Gastrocnemius medialis (tissue), 4 donors: ENCODE measurements at regions not wholly inside any gene's neighbourhood (a gene's known extent, or its start where the extent isn't known, plus 50 kb on each side); places are given as distances from the start of the nearest gene placed in this dataset.

Experiments used
- POLR2A ChIP-seq, 2 donors: fragments of 450-650 bp; IDR thresholded peaks; one replicate each; pipeline ENCODE4 v1.6.1; 2017; ENCODE audit warnings: antibody characterized with exemption in 2 of 2, mild to moderate bottlenecking in 2 of 2, moderate library complexity in 2 of 2
- TF ChIP-seq, protein P1 (sequence below), 5 experiments: fragments of 450-650 bp in 3 of 5; fragments of 200-600 bp in 2 of 5; sonication (generic) in 2 of 5; IDR thresholded peaks in 4 of 5; conservative IDR thresholded peaks in 1 of 5; 1 replicate in 4 of 5; 2 replicates in 1 of 5; pipeline ENCODE4 v1.5.1; 2016 to 2019; ENCODE audit warnings: antibody characterized with exemption in 5 of 5, mild to moderate bottlenecking in 3 of 5, moderate library complexity in 3 of 5

DNA sequence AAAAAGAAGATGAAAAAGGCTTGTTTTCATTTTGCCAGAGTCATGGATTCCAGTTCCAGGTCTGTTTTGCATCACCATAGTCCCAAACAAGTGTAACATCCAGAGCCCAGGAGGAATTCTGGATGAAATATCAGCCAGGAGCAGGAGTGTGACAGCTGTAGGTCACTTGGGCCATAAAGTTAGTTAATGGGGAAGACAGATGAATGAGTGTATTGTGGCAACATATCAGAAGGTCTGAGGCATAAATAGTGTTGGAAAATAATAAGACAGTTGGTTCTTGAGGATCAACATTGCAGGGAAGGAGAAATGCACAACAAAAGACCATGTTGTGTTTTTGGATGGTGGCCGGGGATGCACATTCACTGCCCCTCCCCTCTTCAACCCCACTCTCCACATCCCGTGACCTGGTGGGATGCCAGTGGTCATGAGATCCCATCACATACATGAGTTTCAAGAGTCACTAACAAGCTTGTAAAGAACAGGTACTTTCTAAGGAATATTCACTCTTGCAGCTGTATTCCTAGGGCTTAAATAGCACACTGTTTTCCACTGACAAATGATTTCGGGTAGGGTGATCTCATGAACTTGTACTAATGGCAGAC is 83.1 kb upstream of the IGFBP7 start:
- TF ChIP-seq, protein P1, sequence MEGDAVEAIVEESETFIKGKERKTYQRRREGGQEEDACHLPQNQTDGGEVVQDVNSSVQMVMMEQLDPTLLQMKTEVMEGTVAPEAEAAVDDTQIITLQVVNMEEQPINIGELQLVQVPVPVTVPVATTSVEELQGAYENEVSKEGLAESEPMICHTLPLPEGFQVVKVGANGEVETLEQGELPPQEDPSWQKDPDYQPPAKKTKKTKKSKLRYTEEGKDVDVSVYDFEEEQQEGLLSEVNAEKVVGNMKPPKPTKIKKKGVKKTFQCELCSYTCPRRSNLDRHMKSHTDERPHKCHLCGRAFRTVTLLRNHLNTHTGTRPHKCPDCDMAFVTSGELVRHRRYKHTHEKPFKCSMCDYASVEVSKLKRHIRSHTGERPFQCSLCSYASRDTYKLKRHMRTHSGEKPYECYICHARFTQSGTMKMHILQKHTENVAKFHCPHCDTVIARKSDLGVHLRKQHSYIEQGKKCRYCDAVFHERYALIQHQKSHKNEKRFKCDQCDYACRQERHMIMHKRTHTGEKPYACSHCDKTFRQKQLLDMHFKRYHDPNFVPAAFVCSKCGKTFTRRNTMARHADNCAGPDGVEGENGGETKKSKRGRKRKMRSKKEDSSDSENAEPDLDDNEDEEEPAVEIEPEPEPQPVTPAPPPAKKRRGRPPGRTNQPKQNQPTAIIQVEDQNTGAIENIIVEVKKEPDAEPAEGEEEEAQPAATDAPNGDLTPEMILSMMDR (IDR thresholded peaks at IDR 0.05 in 4 of 5, conservative IDR thresholded peaks at IDR 0.05 in 1 of 5), result no peak
- no peak for TF ChIP-seq POLR2A (IDR thresholded peaks at IDR 0.05)
